Hepatocyte (in vitro differentiated cells): ENCODE measurements at regions not wholly inside any gene's neighbourhood (a gene's known extent, or its start where the extent isn't known, plus 50 kb on each side); places are given as distances from the start of the nearest gene placed in this dataset.

Experiments used
- DNase-seq: peaks from one replicate; pipeline ENCODE4 v3.0.0-alpha.2; 2016; ENCODE audit warnings: low spot score
- H2AFZ ChIP-seq: fragments of 200-600 bp; sonication (generic); 2 replicates; pipeline ENCODE4 v1.6.0; 2016; ENCODE audit warnings: antibody characterized with exemption, mild to moderate bottlenecking
- H3K27ac ChIP-seq: fragments of 200-600 bp; sonication (generic); 2 replicates; pipeline ENCODE4 v1.5.1; 2016; ENCODE audit warnings: mild to moderate bottlenecking
- H3K27me3 ChIP-seq: fragments of 200-600 bp; sonication (generic); 2 replicates; pipeline ENCODE4 v1.6.1; 2016
- H3K36me3 ChIP-seq: fragments of 200-600 bp; sonication (generic); replicated peaks from 2 replicates; pipeline ENCODE4 v1.5.1; 2016; ENCODE audit warnings: low read depth; ENCODE audit not compliant: insufficient read depth
- H3K4me1 ChIP-seq: fragments of 200-600 bp; sonication (generic); 2 replicates; pipeline ENCODE4 v1.5.1; 2016; ENCODE audit warnings: mild to moderate bottlenecking, moderate library complexity; ENCODE audit not compliant: insufficient read depth
- H3K4me2 ChIP-seq: fragments of 200-600 bp; sonication (generic); 2 replicates; pipeline ENCODE4 v1.6.0; 2016
- H3K4me3 ChIP-seq: fragments of 200-600 bp; sonication (generic); 2 replicates; pipeline ENCODE4 v1.5.1; 2016; ENCODE audit warnings: mild to moderate bottlenecking
- H3K79me2 ChIP-seq: fragments of 200-600 bp; sonication (generic); 2 replicates; pipeline ENCODE4 v1.6.0; 2017; ENCODE audit warnings: mild to moderate bottlenecking
- H3K9me2 ChIP-seq: fragments of 200-600 bp; sonication (generic); replicated peaks from 2 replicates; pipeline ENCODE4 v1.6.0; 2017; ENCODE audit warnings: mild to moderate bottlenecking; ENCODE audit not compliant: insufficient read depth
- H3K9me3 ChIP-seq: fragments of 200-600 bp; sonication (generic); 2 replicates; pipeline ENCODE4 v1.5.1; 2016; ENCODE audit warnings: low read depth, mild to moderate bottlenecking
- H4K20me1 ChIP-seq: fragments of 200-600 bp; sonication (generic); 2 replicates; pipeline ENCODE4 v1.6.0; 2016; ENCODE audit warnings: mild to moderate bottlenecking; ENCODE audit not compliant: insufficient read depth, poor library complexity, severe bottlenecking
- CTCF ChIP-seq: fragments of 200-600 bp; sonication (generic); IDR thresholded peaks from 2 replicates; pipeline ENCODE4 v1.5.1; 2016; ENCODE audit warnings: antibody characterized with exemption, mild to moderate bottlenecking; ENCODE audit not compliant: poor library complexity
- EZH2 ChIP-seq: fragments of 200-600 bp; sonication (generic); IDR thresholded peaks from 2 replicates; pipeline ENCODE4 v1.6.1; 2016; ENCODE audit warnings: antibody characterized with exemption, mild to moderate bottlenecking, borderline replicate concordance
- EZH2phosphoT487 ChIP-seq: fragments of 200-600 bp; sonication (generic); IDR thresholded peaks from one replicate; pipeline ENCODE4 v1.6.1; 2018; ENCODE audit warnings: antibody characterized with exemption, mild to moderate bottlenecking, low read depth, moderate library complexity; ENCODE audit not compliant: unreplicated experiment, severe bottlenecking
- WGBS: methylation state at CpG from one replicate; pipeline ENCODE4 v1.1.6; 2016; ENCODE audit warnings: low lambda C conversion rate; ENCODE audit errors: missing lambda C conversion rate; 5-methylcytosine and 5-hydroxymethylcytosine counted together

GRCh38 chr14:34043627-34044372 lies 92.9 kb upstream of the EGLN3 start:
- no peaks in the 10 kb centered on the region for H3K79me2 ChIP-seq
- H3K9me2 ChIP-seq: no peaks in the 10 kb centered on the region
- peak overlapping the region; percentile 77 for H3K27ac ChIP-seq
- no peaks in the 10 kb centered on the region for H3K27me3 ChIP-seq
- H3K36me3 ChIP-seq: no peaks in the 10 kb centered on the region
- H3K9me3 ChIP-seq: no peaks in the 10 kb centered on the region
- no peaks in the 10 kb centered on the region for H3K4me1 ChIP-seq
- peak overlapping the region; percentile 31 for H2AFZ ChIP-seq
- DNase-seq: peak; percentile 43
- TF ChIP-seq CTCF (no peak), EZH2phosphoT487 (no peak), EZH2 (no peak)
- 48% methylated on average over 4 of the region's 4 CpGs for WGBS
- no peak overlapping the region for H3K4me3 ChIP-seq
- no peak overlapping the region for H3K4me2 ChIP-seq
- H4K20me1 ChIP-seq: no peaks in the 10 kb centered on the region

GRCh38 chr14:34041220-34041619 lies 90.3 kb upstream of the EGLN3 start:
- no peaks in the 10 kb centered on the region for H3K36me3 ChIP-seq
- H3K27ac ChIP-seq: no peak overlapping the region
- no peaks in the 10 kb centered on the region for H3K9me2 ChIP-seq
- H3K4me2 ChIP-seq: no peak overlapping the region
- no peak for DNase-seq
- H3K79me2 ChIP-seq: no peaks in the 10 kb centered on the region
- WGBS: 83% methylated on average over 2 of the region's 2 CpGs
- no peaks in the 10 kb centered on the region for H3K9me3 ChIP-seq
- H3K4me1 ChIP-seq: peaks cover 6% of the 10 kb centered on the region
- no peak overlapping the region for H2AFZ ChIP-seq
- no peaks in the 10 kb centered on the region for H4K20me1 ChIP-seq
- no peaks in the 10 kb centered on the region for H3K27me3 ChIP-seq
- H3K4me3 ChIP-seq: no peak overlapping the region
- no peak for TF ChIP-seq CTCF
- TF ChIP-seq EZH2phosphoT487: no peak
- no peak for TF ChIP-seq EZH2

GRCh38 chr14:34040766-34041165 lies 89.9 kb upstream of the EGLN3 start:
- DNase-seq: no peak
- no peak overlapping the region for H3K4me3 ChIP-seq
- H3K27me3 ChIP-seq: no peaks in the 10 kb centered on the region
- TF ChIP-seq CTCF: no peak
- TF ChIP-seq EZH2phosphoT487: no peak
- TF ChIP-seq EZH2: no peak
- no peaks in the 10 kb centered on the region for H3K9me2 ChIP-seq
- no peak overlapping the region for H3K4me2 ChIP-seq
- H3K27ac ChIP-seq: no peak overlapping the region
- H3K79me2 ChIP-seq: no peaks in the 10 kb centered on the region
- peaks cover 7% of the 10 kb centered on the region for H3K4me1 ChIP-seq
- no peaks in the 10 kb centered on the region for H4K20me1 ChIP-seq
- H2AFZ ChIP-seq: no peak overlapping the region
- H3K9me3 ChIP-seq: no peaks in the 10 kb centered on the region
- H3K36me3 ChIP-seq: no peaks in the 10 kb centered on the region
